IPS-15b (cell line): ENCODE measurements at regions not wholly inside any gene's neighbourhood (a gene's known extent, or its start where the extent isn't known, plus 50 kb on each side); places are given as distances from the start of the nearest gene placed in this dataset.
"Not testable (repeated sequence)": the region's sequence is repeated elsewhere in the genome, so short reads cannot be mapped to it uniquely, and the experiment has no call there.

Experiments
- H3K27me3 ChIP-seq: one replicate; pipeline ENCODE4 v1.6.1; 2013; ENCODE audit warnings: low read length; ENCODE audit not compliant: control insufficient read depth, insufficient read depth
- H3K36me3 ChIP-seq: one replicate; pipeline ENCODE4 v1.6.1; 2013; ENCODE audit warnings: low read length; ENCODE audit not compliant: control insufficient read depth, insufficient read depth
- H3K4me1 ChIP-seq: one replicate; pipeline ENCODE4 v1.6.1; 2013; ENCODE audit warnings: mild to moderate bottlenecking, low read length; ENCODE audit not compliant: control insufficient read depth, insufficient read depth
- H3K4me3 ChIP-seq: one replicate; pipeline ENCODE4 v1.5.1; 2013; ENCODE audit warnings: low read depth, low read length
- H3K9ac ChIP-seq: one replicate; pipeline ENCODE4 v1.6.1; 2013; ENCODE audit warnings: low read depth, mild to moderate bottlenecking, low read length
- H3K9me3 ChIP-seq: one replicate; pipeline ENCODE4 v1.6.1; 2013; ENCODE audit warnings: mild to moderate bottlenecking, low read length; ENCODE audit not compliant: control insufficient read depth, insufficient read depth

- H3K4me3 ChIP-seq = no peak overlapping the region
- H3K36me3 ChIP-seq = no peaks in the 10 kb centered on the region
- no peak overlapping the region for H3K9ac ChIP-seq
- H3K9me3 ChIP-seq = no peaks in the 10 kb centered on the region
- no peaks in the 10 kb centered on the region for H3K27me3 ChIP-seq
- H3K4me1 ChIP-seq = no peaks in the 10 kb centered on the region
These were observed 87.7 kb downstream of the DCK start for GRCh38 chr4:71081192-71081591.

GRCh38 chr4:71093745-71094144, 100.3 kb downstream of the DCK start:
- Histone ChIP-seq H3K9me3 (peaks cover 2% of the 10 kb centered on the region), H3K9ac (no peak overlapping the region), H3K36me3 (no peaks in the 10 kb centered on the region), H3K27me3 (no peaks in the 10 kb centered on the region), H3K4me3 (no peak overlapping the region), H3K4me1 (peaks cover 4% of the 10 kb centered on the region)

- Histone ChIP-seq H3K36me3 (no peaks in the 10 kb centered on the region), H3K4me3 (no peak overlapping the region), H3K4me1 (peaks cover 4% of the 10 kb centered on the region), H3K9me3 (peaks cover 2% of the 10 kb centered on the region), H3K27me3 (no peaks in the 10 kb centered on the region), H3K9ac (no peak overlapping the region)
These were observed 100.8 kb downstream of the DCK start for GRCh38 chr4:71094201-71094600.

- no peaks in the 10 kb centered on the region for H3K36me3 ChIP-seq
- H3K27me3 ChIP-seq = no peaks in the 10 kb centered on the region
- H3K9me3 ChIP-seq = peaks cover 2% of the 10 kb centered on the region
- H3K4me1 ChIP-seq = peaks cover 4% of the 10 kb centered on the region
- H3K9ac ChIP-seq = no peak overlapping the region
- no peak overlapping the region for H3K4me3 ChIP-seq
These were observed 101.7 kb downstream of the DCK start for GRCh38 chr4:71095141-71095540.

- peaks cover 4% of the 10 kb centered on the region for H3K4me1 ChIP-seq
- no peaks in the 10 kb centered on the region for H3K27me3 ChIP-seq
- no peaks in the 10 kb centered on the region for H3K36me3 ChIP-seq
- peaks cover 2% of the 10 kb centered on the region for H3K9me3 ChIP-seq
- no peak overlapping the region for H3K9ac ChIP-seq
- no peak overlapping the region for H3K4me3 ChIP-seq
These were observed 102.1 kb downstream of the DCK start for GRCh38 chr4:71095545-71095944.

- no peaks in the 10 kb centered on the region for H3K4me1 ChIP-seq
- no peak overlapping the region for H3K9ac ChIP-seq
- no peak overlapping the region for H3K4me3 ChIP-seq
- H3K9me3 ChIP-seq = no peaks in the 10 kb centered on the region
- no peaks in the 10 kb centered on the region for H3K36me3 ChIP-seq
- no peaks in the 10 kb centered on the region for H3K27me3 ChIP-seq
These were observed 114.3 kb downstream of the DCK start for GRCh38 chr4:71107726-71108125.

- no peak overlapping the region for H3K9ac ChIP-seq
- H3K4me3 ChIP-seq = no peak overlapping the region
These were observed 117.0 kb downstream of the DCK start for GRCh38 chr4:71110499-71110898.

GRCh38 chr4:71111133-71111532, 117.7 kb downstream of the DCK start:
- H3K36me3 ChIP-seq, H3K4me1 ChIP-seq, H3K4me3 ChIP-seq, H3K27me3 ChIP-seq, H3K9ac ChIP-seq, H3K9me3 ChIP-seq: not testable (repeated sequence)

More at GRCh38 chr4:71110499-71110898, 117.0 kb downstream of the DCK start:
- Histone ChIP-seq H3K9me3 (no peaks in the 10 kb centered on the region), H3K36me3 (no peaks in the 10 kb centered on the region), H3K4me1 (no peaks in the 10 kb centered on the region), H3K27me3 (no peaks in the 10 kb centered on the region)

GRCh38 chr4:71113294-71113693, 119.8 kb downstream of the DCK start:
- Histone ChIP-seq H3K9ac (no peak overlapping the region), H3K4me1 (no peaks in the 10 kb centered on the region), H3K9me3 (no peaks in the 10 kb centered on the region), H3K36me3 (no peaks in the 10 kb centered on the region), H3K27me3 (no peaks in the 10 kb centered on the region), H3K4me3 (no peak overlapping the region)

- no peaks in the 10 kb centered on the region for H3K4me1 ChIP-seq
- H3K36me3 ChIP-seq = no peaks in the 10 kb centered on the region
- H3K27me3 ChIP-seq = no peaks in the 10 kb centered on the region
- H3K9ac ChIP-seq = no peak overlapping the region
- H3K9me3 ChIP-seq = no peaks in the 10 kb centered on the region
- no peak overlapping the region for H3K4me3 ChIP-seq
These were observed 127.5 kb downstream of the DCK start for GRCh38 chr4:71120831-71121524.

GRCh38 chr4:71123951-71124350, 130.5 kb downstream of the DCK start:
- H3K9me3 ChIP-seq = no peaks in the 10 kb centered on the region
- no peaks in the 10 kb centered on the region for H3K36me3 ChIP-seq
- no peak overlapping the region for H3K9ac ChIP-seq
- no peaks in the 10 kb centered on the region for H3K4me1 ChIP-seq
- no peak overlapping the region for H3K4me3 ChIP-seq
- no peaks in the 10 kb centered on the region for H3K27me3 ChIP-seq

GRCh38 chr4:71125137-71125536, 131.7 kb downstream of the DCK start:
- Histone ChIP-seq H3K9me3 (no peaks in the 10 kb centered on the region), H3K4me3 (no peak overlapping the region), H3K9ac (no peak overlapping the region), H3K36me3 (no peaks in the 10 kb centered on the region), H3K27me3 (no peaks in the 10 kb centered on the region), H3K4me1 (no peaks in the 10 kb centered on the region)
